GM13977 (cell line): ENCODE measurements at regions not wholly inside any gene's neighbourhood (a gene's known extent, or its start where the extent isn't known, plus 50 kb on each side); places are given as distances from the start of the nearest gene placed in this dataset.

ENCODE experiments used
- DNase-seq: peaks from one replicate; pipeline ENCODE4 v3.0.0; 2012; ENCODE audit warnings: low spot score
- in situ Hi-C: fragments of 300-500 bp; cut with MboI; formaldehyde crosslinking; loops from one replicate; pipeline ENCODE4 v1.12.0; 2022; ENCODE audit warnings: low sequenced_read_pairs, low pct_unique_long_range_greater_than_20kb, mixed read lengths, inconsistent platforms; ENCODE audit not compliant: unreplicated experiment
- TF ChIP-seq, protein P1 (sequence below): IDR thresholded peaks from 2 replicates; pipeline ENCODE4 v1.5.1; 2012; ENCODE audit warnings: mild to moderate bottlenecking, control low read depth; ENCODE audit not compliant: insufficient read depth; ENCODE audit errors: extremely low read depth, missing control alignments

DNA sequence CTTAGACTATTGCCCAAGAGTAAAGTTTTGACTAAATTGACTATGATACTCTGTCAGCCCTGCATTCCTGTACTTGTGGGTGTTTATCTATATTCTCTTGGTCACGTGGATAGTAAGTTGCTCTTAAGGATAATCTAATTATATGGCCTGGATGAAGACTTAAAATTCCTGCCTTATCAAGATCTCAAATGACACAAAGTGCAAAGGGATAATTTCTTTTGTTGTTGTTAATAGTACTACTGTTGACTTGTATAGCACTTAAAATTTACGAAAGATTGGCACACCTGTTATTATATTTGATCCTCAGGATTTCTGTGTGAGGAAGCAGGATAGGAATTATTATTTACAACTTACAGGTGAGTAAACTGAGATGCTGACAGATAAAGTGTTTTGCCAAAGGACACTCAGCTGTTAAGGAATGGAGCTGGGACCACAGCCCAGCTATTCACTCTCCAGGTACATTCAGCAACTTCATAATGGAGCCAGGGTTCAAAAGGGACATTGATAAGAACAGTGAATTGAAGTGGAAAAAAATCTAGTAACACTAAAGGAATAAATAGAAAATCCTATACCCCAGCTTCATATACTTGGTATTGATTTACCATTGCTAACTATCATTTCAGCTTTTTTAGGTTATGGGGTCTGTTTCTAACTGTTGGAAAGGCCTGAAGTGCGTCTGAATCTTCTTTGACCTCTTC is 53.4 kb upstream of the EVL start:
- DNase-seq = no peak
- in situ Hi-C loops = no loop called here
- TF ChIP-seq, protein P1, sequence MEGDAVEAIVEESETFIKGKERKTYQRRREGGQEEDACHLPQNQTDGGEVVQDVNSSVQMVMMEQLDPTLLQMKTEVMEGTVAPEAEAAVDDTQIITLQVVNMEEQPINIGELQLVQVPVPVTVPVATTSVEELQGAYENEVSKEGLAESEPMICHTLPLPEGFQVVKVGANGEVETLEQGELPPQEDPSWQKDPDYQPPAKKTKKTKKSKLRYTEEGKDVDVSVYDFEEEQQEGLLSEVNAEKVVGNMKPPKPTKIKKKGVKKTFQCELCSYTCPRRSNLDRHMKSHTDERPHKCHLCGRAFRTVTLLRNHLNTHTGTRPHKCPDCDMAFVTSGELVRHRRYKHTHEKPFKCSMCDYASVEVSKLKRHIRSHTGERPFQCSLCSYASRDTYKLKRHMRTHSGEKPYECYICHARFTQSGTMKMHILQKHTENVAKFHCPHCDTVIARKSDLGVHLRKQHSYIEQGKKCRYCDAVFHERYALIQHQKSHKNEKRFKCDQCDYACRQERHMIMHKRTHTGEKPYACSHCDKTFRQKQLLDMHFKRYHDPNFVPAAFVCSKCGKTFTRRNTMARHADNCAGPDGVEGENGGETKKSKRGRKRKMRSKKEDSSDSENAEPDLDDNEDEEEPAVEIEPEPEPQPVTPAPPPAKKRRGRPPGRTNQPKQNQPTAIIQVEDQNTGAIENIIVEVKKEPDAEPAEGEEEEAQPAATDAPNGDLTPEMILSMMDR = no peak

DNA sequence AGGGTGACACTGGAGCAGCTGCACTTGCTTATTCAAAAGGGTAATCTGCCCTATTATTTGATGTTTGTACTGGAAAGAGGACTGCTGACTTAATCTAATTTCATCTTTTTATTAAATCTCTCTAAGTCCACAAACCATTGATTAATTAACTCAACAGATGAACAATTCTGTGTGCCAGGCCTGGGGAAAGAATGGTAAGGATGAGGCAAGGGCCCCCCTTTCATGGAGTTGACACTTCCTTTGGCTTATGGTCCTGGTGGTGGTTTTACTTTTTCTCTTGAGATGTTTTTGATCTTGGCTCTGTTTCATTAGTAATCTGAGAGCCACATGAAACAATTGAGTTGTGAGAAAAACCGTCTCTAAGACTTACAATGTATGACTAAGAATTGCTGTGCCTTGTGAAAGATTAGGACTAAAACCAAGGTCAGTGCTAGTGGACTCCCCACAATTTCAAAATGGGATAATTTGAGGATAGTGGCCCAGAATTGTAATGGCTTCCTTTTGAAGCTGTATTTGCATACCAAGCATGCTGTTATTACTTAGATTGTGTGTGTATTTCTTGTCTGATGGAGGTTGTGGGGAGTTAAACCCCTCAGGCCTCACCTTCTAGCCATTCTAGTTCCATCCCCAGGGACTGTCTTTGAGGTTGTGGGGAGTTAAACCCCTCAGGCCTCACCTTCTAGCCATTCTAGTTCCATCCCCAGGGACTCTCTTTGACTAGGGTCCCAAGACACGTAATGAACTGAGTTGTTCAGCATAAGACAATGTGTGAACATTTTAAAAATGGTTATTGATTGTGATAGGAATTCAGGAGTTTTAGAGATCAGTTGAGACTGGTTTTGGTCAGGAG is 52.5 kb upstream of the EVL start:
- in situ Hi-C loops = no loop called here
- no peak for DNase-seq

DNA sequence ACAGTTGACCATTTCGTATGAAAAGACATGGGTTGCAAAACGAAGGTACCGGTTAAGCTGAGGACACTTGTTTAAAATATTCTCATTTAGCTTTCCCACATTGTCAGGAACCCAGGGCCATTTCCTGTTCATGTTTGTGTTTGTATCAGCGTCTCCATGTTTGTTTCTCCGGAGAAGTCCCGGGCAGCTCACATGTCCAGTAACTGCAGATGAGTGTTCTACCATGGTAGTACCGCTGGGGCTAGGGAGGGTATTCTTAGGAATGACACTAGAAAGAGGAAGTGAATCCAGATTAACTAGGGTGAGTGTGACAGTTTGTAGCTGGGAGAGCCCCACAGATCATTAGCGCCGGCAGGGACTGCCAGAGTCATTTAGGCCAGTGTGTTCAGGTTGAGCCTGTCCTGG is 50.0 kb upstream of the EVL start:
- DNase-seq = peak; percentile 47
- in situ Hi-C loops = no loop called here
- TF ChIP-seq, protein P1 = no peak

More for the DNA sequence above, 52.5 kb upstream of the EVL start:
- TF ChIP-seq, protein P1 = no peak
